Activated CD4-positive, alpha-beta T cell treated with anti-CD3 and anti-CD28 coated beads for 48 hours (primary cell): ENCODE measurements at regions not wholly inside any gene's neighbourhood (a gene's known extent, or its start where the extent isn't known, plus 50 kb on each side); places are given as distances from the start of the nearest gene placed in this dataset.

ENCODE experiments used
- DNase-seq: peaks from one replicate; pipeline ENCODE4 v3.0.0-alpha.2; 2020

- no peak for DNase-seq
Observed at GRCh38 chr20:61031101-61031830, 220.8 kb upstream of the CDH4 start.

DNA sequence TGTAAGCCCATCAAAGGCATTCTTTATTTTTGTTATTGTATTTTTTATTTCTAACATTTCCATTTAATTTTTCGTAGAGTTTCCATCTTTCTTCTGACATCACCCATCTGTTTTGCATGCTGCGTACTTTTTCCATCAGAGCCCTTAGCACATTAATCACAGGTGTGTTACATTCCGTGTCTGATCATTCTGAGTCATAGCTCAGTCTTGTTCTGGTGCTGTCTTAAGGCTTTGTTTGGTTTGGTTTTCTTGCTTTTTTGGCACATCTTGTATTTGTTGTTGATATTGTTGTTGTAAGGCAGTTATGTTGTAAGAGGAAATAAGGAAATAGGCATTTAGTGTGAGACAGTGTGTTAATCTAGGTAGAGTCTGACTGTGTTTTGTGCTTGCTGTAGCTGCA lies 214.6 kb upstream of the CDH4 start:
- DNase-seq: no peak

GRCh38 chr20:61041481-61041880 lies 210.6 kb upstream of the CDH4 start:
- DNase-seq: no peak

GRCh38 chr20:61042506-61043385 lies 209.3 kb upstream of the CDH4 start:
- DNase-seq: no peak

GRCh38 chr20:61043681-61044080 lies 208.4 kb upstream of the CDH4 start:
- no peak for DNase-seq

DNA sequence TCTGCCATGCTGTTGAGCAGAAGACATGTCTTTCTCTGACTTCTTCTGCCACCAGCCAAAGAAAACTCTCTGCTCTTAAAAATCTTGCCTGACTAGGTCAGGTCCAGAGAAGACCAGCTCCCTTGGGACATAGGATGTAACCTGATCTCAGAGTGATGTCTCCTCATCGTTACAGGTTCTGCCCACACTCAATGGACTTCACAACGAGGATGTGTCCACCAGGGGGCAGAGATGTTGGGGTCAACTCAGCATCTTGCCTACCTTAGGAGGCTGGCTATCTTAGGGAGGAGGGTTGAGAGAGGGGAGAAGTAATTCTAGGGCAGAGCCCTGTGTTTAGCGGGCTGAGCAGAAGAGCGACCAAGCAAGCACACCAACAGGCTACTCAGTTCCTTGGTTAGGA lies 207.6 kb upstream of the CDH4 start:
- no peak for DNase-seq

- no peak for DNase-seq
Observed at GRCh38 chr20:61045091-61045490, 207.0 kb upstream of the CDH4 start.

- DNase-seq: no peak
Observed at GRCh38 chr20:61045876-61046585, 206.0 kb upstream of the CDH4 start.

DNA sequence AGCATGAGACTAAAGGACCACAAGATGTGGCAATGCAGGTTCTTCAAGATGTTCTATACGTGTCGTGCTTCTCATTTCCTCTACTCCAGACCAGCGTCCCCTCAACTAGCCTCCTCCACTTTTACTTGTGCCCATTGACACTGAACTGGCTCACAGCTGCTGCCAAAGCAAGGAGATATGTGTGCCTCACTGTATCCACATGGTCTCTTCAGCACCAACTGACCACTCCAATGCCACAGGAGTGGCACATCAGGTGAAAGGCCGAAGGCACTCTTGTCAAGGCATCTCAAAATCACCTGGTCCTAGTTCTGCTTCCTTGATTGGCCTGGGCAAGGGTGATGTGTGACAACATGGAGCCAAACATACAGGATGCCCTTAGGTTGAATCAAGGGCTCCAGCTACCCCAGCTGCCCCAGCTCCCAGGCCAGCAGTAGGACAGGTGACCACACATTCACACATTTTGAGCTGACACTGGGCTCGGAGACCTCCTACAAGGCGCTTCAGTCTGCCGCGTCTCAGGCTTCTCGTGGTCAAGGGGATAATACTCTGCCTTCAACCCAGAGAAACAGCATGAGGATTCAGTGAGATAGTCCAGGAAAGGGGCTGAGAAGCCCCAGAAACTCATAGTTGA lies 205.2 kb upstream of the CDH4 start:
- DNase-seq: no peak

DNA sequence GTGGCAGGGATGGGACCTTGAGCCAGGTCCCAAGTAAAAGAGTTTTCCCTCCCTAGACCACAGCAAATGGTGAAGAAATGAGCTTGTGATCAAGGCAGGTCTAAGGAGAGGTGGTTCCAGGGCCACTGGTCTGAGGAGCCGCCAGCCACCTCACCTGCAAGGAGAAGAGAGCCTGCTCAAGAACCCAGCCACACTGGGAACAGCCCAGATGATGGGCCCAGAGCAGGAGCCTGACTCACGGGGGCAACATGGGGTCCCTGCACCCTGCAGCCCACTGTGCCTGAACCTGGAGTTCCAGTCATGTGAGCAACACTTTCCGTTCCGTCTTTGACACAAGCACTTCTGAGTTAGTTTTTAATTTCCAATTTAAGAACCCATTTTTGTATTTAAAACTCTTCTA lies 204.5 kb upstream of the CDH4 start:
- no peak for DNase-seq

DNA sequence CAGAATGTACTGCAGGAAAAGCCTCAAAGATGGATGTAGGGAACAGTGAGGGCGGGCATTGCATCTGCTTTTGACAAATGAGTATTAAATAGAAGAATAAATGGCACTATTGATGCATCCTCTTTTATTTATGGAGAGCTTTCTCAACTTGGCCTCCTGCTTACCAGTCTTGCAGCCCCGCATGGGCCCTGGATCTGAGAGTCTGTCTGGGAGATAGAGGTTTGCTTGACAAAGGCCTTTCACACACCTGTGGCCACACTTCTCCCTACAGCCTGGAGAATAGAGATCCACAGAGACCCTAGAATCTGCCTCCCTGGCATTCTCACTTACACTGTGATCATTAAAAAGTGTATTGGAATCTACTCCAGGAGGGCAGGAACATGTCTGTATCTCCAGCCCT lies 203.8 kb upstream of the CDH4 start:
- DNase-seq: no peak

DNA sequence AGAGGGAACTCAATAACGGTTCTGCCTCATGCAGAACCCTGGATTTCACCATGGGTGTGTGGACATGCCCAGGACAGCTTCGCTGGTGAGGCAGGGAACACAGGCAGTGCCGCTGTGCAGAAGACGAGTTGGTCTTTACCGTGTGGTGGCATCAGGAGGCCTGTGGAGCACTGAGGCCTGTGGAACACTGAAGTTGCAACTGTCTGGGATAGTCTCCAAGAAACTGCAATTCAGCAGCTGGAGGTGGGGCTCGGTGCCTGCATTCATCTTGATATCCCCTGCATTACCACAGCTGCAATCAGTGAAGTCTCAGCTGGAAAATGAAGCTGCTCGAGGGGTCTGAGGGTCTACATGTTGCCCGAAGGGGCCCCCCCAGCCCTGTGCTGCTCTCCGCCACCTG lies 202.4 kb upstream of the CDH4 start:
- DNase-seq: no peak

DNA sequence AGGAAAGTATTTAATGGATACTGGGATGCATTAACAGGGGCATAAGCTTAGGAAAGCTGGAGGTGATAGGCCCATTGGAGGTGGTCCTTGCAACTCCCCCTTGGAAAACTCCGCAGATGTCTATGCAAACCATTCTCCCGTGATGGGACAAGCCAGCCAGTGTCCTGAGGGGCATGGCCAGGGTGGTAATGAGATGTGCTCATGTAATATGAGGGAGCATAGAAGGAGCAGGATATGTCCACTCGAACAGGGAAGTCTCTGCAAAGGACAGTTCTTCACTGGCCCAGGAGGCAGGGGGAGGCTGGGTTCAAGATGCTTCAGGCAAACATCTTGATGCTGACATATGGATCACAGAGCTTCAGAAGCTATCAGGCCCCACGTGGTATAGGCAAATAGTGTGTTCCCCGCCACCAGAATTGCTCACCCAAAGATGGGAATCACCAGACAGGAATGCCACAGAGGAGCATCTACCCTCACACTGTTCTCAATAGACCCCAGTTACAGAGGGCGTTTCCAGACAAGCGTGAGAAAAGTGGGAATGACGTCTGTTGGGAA lies 201.6 kb upstream of the CDH4 start:
- DNase-seq: no peak

- DNase-seq: no peak
Observed at GRCh38 chr20:61052195-61052750, 199.8 kb upstream of the CDH4 start.

- DNase-seq: no peak
Observed at GRCh38 chr20:61052776-61053442, 199.2 kb upstream of the CDH4 start.

DNA sequence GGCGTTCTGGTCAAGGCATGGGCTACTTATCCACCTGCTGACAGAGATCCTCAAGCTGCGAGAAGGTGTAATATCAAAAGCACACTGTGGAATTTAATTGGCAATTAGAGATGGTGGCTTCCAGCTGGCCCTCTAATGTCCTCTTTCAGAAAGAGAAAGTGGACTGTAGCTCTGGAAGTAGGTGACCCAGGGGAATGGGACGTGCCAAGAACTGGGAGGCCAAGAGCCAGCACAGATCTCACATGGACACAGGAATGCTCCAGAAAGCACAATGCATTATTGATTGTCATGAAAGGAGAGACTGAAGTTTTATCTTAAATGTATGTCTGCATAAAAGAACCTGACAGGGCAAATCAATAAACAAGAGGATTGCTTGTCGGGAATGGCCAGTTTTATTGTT lies 198.6 kb upstream of the CDH4 start:
- DNase-seq: no peak

DNA sequence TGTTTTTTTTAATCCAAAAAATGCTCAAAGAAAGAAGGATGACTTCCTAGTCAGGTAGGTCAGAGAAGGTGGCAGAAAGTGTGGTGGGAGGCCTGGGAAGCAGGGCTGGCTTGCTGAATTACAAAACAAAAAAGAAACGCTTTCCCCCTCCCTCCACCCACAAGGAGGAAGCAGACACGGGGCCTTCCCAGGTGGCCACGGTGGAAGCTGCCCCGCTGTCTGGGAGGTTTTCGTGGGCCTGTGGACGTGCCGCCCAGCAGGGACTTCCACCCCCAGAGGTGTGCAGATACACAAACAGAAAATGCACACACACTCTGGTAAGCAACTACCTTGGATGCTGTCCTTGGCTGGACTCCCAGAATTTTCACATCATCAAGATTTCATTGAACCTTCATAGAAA lies 198.2 kb upstream of the CDH4 start:
- no peak for DNase-seq

DNA sequence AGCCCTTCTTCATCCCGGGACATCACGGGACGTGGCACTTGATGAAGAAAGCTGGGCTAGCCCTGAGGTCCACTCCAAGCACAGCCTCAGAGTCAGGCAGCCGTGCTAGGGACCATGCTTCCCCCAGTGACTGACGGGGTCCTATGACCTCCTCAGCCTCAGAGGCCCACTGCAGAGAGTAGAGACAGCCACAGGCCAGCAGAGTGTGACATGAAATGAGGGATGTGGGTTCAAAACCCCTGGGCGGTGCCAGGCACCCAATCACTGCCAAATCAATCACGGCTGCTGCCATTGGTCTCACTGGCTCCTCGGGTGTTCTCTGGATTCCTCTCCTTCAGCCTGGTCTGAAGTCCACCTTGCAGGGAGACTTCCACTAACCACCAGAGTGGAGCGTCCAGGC lies 197.7 kb upstream of the CDH4 start:
- no peak for DNase-seq

DNA sequence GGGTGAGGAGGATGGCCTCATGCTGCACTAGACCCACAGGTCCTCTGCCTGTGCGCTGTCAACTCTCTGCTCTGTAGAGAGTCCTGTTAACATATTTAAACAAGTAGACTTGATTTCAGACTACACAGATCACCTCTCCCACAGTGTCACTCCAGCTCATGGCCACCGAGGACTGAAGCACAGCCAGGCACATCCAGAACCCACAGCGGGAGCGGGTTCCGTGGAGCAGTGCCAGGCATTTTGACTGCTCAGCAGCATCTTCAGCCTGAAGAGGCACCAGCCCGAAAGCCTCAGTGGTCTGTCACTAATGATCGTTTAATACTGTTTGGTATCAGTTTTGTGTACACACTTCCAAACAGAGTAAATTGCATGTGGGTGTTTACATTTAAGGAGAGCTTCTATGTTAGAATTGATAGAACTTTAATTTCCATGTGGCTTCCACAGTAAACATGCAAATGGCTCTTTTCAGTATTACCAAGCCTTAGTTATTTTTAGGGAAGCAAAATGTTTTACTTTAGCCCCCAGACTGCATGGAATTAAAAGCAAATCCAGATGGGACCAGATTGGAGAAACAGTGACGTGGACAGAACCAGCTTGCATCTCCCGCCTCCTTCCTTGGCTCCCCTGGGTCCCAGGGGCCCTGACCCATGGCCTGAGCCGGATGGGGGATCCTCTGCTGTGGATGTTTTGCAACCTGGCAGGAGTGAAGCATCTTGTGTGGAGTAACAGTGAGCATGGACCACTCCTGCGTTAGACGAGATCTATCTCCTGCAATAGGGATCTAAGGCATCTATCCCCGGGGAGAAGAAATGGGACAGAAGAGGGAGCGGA lies 196.7 kb upstream of the CDH4 start:
- DNase-seq: no peak

- no peak for DNase-seq
Observed at GRCh38 chr20:61056116-61056515, 195.9 kb upstream of the CDH4 start.
